Cardiac muscle cell (in vitro differentiated cells and primary cell): ENCODE measurements at regions not wholly inside any gene's neighbourhood (a gene's known extent, or its start where the extent isn't known, plus 50 kb on each side); places are given as distances from the start of the nearest gene placed in this dataset.

Experiments
- DNase-seq, 2 donors: peaks; one replicate each; pipeline versions ENCODE4 v3.0.0 to v3.0.0-alpha.2; 2010 to 2017; ENCODE audit warnings: low read depth in 1 of 2, low spot score in 1 of 2
- H3K27ac ChIP-seq: fragments of 200-600 bp; sonication (generic); 2 replicates; pipeline ENCODE4 v1.5.1; 2016
- H3K27me3 ChIP-seq: fragments of 200-600 bp; sonication (generic); 2 replicates; pipeline ENCODE4 v1.6.0; 2016; ENCODE audit warnings: control low read depth
- H3K36me3 ChIP-seq: fragments of 200-600 bp; sonication (generic); 2 replicates; pipeline ENCODE4 v1.5.1; 2016; ENCODE audit warnings: control low read depth
- H3K4me1 ChIP-seq: fragments of 200-600 bp; sonication (generic); 2 replicates; pipeline ENCODE4 v1.8.1; 2017; ENCODE audit warnings: low read depth, mild to moderate bottlenecking, mixed run types
- H3K4me3 ChIP-seq: fragments of 200-600 bp; sonication (generic); 2 replicates; pipeline ENCODE4 v1.5.1; 2016; ENCODE audit warnings: mild to moderate bottlenecking
- H3K9me3 ChIP-seq: fragments of 200-600 bp; sonication (generic); 2 replicates; pipeline ENCODE4 v1.5.1; 2017; ENCODE audit warnings: low read depth, mild to moderate bottlenecking, control low read depth
- CTCF ChIP-seq: IDR thresholded peaks from 2 replicates; pipeline ENCODE4 v1.5.1; 2012; ENCODE audit warnings: low read depth, mild to moderate bottlenecking, low read length

- H3K4me3 ChIP-seq: no peak overlapping the region
- H3K36me3 ChIP-seq: no peaks in the 10 kb centered on the region
Observed at GRCh38 chr20:12902992-12903391, 105.8 kb upstream of the SPTLC3 start.

GRCh38 chr20:12906361-12906760 lies 102.4 kb upstream of the SPTLC3 start:
- no peaks in the 10 kb centered on the region for H3K9me3 ChIP-seq
- H3K27me3 ChIP-seq: no peaks in the 10 kb centered on the region
- no peaks in the 10 kb centered on the region for H3K36me3 ChIP-seq
- no peaks in the 10 kb centered on the region for H3K4me1 ChIP-seq
- no peak for TF ChIP-seq CTCF
- no peak for DNase-seq
- no peak overlapping the region for H3K4me3 ChIP-seq
- H3K27ac ChIP-seq: no peak overlapping the region

More at GRCh38 chr20:12902992-12903391, 105.8 kb upstream of the SPTLC3 start:
- no peak for DNase-seq
- Histone ChIP-seq H3K27ac (no peak overlapping the region), H3K9me3 (no peaks in the 10 kb centered on the region), H3K4me1 (no peaks in the 10 kb centered on the region), H3K27me3 (no peaks in the 10 kb centered on the region)
- no peak for TF ChIP-seq CTCF

GRCh38 chr20:12911372-12911771 lies 97.4 kb upstream of the SPTLC3 start:
- Histone ChIP-seq H3K27ac (no peak overlapping the region), H3K4me1 (peaks cover 12% of the 10 kb centered on the region), H3K27me3 (no peaks in the 10 kb centered on the region), H3K9me3 (no peaks in the 10 kb centered on the region), H3K36me3 (no peaks in the 10 kb centered on the region), H3K4me3 (no peak overlapping the region)
- no peak for TF ChIP-seq CTCF
- DNase-seq: no peak

GRCh38 chr20:12913781-12914443 lies 94.9 kb upstream of the SPTLC3 start:
- no peaks in the 10 kb centered on the region for H3K36me3 ChIP-seq
- peaks cover 14% of the 10 kb centered on the region for H3K4me1 ChIP-seq
- H3K4me3 ChIP-seq: no peak overlapping the region
- H3K27ac ChIP-seq: no peak overlapping the region
- H3K27me3 ChIP-seq: no peaks in the 10 kb centered on the region
- TF ChIP-seq CTCF: no peak
- no peak for DNase-seq
- H3K9me3 ChIP-seq: no peaks in the 10 kb centered on the region

DNA sequence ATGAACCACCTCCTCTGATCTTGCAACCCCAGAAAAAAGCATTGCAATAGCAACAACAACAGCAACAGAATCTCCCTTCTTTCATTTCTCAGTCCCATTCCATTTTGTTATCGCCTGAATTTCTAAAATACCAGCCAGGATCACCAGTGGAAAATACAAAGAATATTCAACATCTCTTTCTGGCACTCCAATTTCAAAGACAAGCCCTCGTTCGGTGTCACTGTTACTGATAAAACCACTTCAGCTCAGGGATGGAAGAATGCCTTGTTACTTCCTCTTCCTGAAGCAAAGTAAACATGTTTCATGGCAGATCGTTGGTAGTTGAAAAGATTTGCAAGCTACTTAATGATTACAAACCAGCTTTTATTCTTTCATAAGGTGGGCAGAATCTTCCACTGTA lies 94.0 kb upstream of the SPTLC3 start:
- Histone ChIP-seq H3K27me3 (no peaks in the 10 kb centered on the region), H3K4me3 (no peak overlapping the region), H3K9me3 (no peaks in the 10 kb centered on the region), H3K27ac (peak overlapping the region; percentile 57), H3K4me1 (peaks cover 15% of the 10 kb centered on the region), H3K36me3 (no peaks in the 10 kb centered on the region)
- no peak for TF ChIP-seq CTCF
- DNase-seq: peak in 1 of 2 donors; percentile 47
